Dedifferentiated amniotic fluid mesenchymal stem cell (primary cell): ENCODE measurements at regions not wholly inside any gene's neighbourhood (a gene's known extent, or its start where the extent isn't known, plus 50 kb on each side); places are given as distances from the start of the nearest gene placed in this dataset.
"Not testable (repeated sequence)": the region's sequence is repeated elsewhere in the genome, so short reads cannot be mapped to it uniquely, and the experiment has no call there.

Experiments used
- DNase-seq: peaks from one replicate; pipeline ENCODE4 v3.0.0-alpha.2; 2016; ENCODE audit errors: extremely low spot score

DNA sequence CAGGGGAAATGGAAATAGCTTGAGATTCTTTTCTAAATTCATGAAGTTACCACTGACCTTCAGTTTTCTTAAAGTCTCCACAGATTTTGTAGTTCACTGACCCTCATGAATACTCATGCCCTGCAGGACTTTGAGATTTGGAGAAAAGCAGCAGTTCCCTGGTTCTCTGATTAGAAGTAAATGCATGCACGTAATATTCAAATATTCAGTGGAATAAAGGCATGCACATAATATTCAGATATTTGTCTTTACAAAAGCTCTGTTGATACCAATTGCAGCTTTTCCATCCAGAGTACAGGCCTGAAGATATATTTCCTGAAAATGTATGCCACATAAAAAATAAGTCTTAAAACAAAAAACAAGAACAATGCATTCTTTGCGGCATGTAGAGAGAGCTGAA lies 219.8 kb downstream of the ADCYAP1 start:
- DNase-seq, result no peak

DNA sequence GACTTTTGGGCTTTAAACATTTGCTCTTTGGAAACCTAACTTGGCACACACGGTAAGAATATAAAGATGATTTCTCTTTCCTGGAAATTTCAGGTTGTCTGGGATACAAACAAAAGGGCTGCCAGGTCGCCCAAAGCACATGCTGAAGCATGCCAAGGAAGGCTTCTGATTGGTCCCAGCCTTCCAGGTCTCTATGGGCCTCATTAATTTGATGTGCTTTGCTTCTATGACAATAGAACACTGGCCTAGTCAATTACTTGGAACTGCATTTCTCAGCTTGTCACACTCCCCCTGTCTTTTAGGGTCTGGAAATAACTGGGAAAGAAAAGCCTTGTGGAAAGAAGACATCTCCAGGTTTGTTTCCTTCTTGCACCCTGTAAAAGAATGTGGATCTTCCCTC lies 228.9 kb downstream of the ADCYAP1 start:
- DNase-seq, result no peak

GRCh38 chr18:1147730-1148129 lies 243.1 kb downstream of the ADCYAP1 start:
- no peak for DNase-seq

DNA sequence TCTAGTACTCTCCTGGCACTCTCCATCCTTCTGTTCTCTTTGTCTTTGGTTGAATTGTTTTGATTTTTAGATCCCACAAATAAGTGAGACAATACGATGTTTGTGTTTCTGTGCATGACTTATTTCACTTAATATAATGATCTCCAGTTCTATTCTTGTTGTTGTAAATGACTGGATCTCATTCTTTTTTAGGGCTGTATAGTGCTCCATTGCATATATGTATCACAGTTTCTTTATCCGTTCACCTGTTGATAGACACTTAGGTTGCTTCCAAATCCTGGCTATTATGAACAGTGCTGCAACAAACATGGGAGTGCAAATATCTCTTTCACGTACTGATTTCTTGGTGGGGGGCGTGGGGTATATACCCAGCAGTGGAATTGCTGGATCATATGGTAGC lies 245.0 kb downstream of the ADCYAP1 start:
- DNase-seq, result no peak

DNA sequence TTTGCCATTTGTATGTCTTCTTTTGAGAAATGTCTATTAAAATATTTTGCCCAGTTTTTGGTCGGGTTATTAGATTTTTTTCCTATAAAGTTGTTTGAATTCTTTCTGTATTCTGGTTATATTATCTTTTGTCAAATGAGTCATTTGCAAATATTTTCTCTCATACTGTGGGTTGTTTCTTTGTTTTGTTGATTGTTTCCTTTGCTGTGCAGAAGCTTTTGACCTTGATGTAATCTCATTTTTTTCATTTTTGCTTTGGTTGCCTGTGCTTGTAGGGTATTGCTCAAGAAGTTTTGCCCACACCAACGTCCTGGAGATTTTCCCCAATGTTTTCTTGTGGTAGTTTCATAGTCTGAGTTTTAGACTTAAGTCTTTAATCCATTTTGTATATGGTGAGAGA lies 245.7 kb downstream of the ADCYAP1 start:
- DNase-seq, result no peak

DNA sequence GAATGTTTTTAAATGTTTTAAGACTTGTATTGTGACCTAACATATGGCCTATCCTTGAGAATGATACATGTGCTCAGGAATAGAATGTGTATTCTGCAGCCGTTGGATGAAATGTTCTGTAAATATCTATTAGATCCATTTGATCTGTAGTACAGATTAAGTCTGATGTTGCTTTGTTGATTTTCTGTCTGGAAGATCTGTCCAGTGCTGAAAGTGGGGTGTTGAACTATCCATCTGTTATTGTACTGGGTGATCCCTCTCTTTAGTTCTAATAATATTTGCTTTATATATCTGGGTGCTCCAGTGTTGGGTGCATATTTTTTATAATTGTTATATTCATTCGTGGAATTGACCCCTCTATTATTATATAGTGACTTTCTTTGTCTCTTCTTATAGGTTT lies 248.3 kb downstream of the ADCYAP1 start:
- DNase-seq, result not testable (repeated sequence)

DNA sequence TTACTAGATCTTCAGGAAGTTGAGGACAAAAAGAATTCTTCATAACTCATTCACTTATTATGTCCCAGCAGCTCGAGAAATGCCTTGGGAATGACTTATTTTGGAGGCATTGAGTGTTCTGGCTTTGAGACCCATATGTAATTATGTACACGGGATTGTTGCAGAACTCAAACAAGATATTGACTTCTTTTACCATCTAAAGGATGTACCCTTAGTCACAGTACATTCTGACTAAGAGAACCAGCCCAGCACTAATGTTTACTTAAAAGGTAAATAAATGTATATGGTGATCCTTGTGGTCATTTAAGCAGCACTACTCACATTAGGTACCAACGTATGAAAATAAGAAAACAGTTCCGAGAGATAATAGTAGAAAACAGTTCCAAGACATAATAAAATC lies 268.9 kb downstream of the ADCYAP1 start:
- no peak for DNase-seq

DNA sequence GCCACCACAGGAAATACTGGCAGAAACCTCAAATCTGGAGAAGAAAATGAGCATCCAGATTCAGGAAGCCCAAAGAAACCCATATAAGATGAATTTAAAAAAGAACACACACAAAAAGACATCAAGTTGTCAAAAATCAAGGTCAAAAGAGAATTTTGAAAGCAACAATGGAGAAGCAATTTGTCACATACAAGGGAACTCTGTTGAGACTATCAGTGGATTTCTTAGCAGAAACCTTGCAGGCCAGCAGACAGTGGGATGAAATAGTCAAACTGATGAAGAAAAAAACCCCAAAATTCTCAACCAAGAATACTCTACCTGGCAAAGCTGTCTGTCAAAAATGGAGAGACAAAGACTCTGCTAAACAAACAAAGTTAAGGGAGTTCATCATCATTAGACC lies 272.6 kb downstream of the ADCYAP1 start:
- DNase-seq, result no peak

- DNase-seq, result no peak
Measured at GRCh38 chr18:1191341-1191740, 286.7 kb downstream of the ADCYAP1 start.

- DNase-seq, result no peak
Measured at GRCh38 chr18:1213126-1213525, 308.5 kb downstream of the ADCYAP1 start.

GRCh38 chr18:1222880-1223279 lies 318.2 kb downstream of the ADCYAP1 start:
- DNase-seq, result no peak

GRCh38 chr18:1227025-1227424 lies 322.4 kb downstream of the ADCYAP1 start:
- no peak for DNase-seq

DNA sequence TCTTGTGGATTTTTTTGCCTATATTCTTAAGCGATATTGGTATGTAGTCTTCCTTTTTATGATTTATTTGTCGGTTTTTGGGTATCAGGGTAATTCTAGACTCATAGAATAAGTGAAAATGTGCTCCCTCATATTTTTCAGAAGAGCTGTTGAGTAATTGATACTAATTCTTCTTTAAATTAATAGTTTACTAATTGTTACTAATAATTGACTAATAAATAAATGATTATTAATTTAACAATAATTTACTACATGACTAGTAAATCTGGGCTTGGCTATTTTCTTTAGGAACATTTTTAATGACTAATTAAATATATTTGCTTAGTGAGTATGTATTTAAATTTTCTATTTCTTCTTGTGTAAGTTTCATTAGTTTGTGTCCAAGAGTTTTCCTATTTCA lies 325.0 kb downstream of the ADCYAP1 start:
- no peak for DNase-seq

- no peak for DNase-seq
Measured at GRCh38 chr18:1232867-1233266, 328.2 kb downstream of the ADCYAP1 start.

DNA sequence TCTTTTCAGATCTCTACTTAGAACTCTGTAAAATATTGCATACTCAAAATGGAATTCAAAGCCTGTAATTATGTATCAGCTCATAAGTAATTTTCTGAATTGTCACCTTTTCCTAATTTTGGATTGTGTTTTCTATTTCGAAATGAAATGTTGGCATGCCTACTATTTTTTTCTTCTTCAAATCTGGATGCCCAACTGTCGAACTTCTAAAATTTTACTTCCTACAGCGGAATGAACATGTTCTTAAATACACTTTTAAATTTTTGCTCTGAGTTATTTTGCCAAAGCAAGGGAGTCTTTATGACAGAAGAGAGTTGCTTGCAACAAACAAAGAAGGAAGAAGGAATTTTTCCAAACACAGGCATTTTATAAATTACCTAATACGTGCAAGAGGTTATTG lies 336.0 kb downstream of the ADCYAP1 start:
- DNase-seq, result no peak

DNA sequence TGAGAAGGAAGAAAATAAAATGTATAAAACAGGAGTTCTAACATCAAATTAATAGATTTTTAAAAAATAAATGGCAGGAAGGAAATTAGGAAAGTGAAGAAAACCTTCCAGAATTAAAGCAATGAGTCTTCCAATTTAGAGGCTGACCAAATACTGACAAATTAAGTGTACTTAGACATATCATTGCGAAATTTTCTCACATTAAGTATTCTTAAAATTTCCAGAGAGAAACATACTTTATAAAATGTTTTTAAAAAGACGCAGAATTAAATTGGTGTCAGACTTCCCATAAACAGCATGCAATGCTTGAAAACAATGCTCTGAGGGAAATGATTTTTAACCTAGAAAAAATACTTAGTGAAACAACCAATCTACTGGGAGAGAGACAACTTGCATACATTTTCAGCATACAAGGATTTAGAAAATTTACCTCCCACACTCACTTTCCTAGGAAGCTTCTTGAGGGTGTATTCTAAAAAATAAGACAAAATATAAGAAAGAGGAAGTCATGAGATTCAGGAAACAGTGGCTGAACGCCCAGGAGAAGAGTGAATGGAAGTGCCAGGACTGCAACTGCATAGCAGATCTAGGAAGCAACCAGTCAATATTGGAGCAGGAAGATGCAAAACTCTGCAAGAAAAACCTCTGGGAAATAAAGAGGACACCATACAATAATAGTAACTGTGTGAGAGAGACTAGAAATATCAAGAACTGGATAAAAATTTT lies 339.9 kb downstream of the ADCYAP1 start:
- DNase-seq, result no peak

- DNase-seq, result no peak
Measured at GRCh38 chr18:1246827-1247226, 342.2 kb downstream of the ADCYAP1 start.

- DNase-seq, result no peak
Measured at GRCh38 chr18:1252534-1252933, 347.9 kb downstream of the ADCYAP1 start.

DNA sequence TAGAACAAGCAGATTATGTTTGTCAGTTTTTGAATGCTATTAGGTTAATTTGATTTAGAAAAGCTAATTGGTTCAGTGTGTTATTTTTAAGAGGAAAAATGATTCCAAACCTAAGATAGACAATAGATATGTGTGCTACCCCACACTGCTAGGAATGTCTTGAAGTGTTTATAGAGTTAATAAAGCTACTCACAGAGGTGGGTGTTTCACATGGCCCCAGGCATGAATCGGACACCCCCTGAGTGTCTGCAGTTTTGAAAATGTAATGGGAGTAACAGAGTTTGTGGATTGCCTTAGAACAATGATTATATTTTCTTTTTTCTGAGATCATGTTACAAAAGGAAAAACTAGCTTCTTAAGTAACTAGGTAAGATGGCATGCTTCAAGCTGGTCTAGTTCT lies 348.3 kb downstream of the ADCYAP1 start:
- DNase-seq, result no peak

GRCh38 chr18:1253827-1254226 lies 349.2 kb downstream of the ADCYAP1 start:
- DNase-seq, result no peak

DNA sequence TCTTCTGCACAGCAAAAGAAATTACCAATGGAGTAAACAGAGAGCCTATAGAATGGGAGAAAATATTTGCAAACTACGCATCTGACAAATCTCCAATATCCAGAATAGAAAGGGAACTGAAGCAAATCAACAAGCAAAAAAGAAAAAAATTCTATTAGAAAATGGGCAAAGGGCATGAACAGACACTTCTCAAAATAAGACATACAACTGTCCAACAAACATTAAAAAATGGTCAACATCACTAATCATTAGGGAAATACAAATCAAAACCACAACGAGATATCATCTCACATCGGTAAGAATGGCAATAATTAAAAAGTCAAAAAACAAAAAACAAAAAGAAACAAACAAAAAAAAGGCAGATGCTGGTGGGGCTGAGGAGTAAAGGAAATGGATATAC lies 356.4 kb downstream of the ADCYAP1 start:
- DNase-seq, result no peak

DNA sequence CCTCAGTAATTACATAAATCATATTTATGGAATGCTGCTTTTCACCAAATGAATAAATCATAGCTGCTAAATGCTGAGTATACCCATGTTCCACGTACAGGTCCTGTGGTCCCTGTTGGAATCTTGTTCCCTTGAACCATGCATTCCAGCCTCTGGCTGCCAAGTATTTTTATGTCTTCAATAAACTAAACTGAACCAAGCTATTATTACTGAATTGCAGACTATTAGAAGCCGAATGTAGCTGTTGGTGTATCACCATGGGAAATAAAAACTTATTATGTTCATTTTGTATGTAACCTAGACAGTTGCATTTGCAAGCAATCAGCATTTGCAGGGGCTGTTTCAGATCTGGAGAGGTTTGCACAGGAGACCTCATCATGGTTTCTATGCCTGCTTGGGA lies 362.4 kb downstream of the ADCYAP1 start:
- no peak for DNase-seq

DNA sequence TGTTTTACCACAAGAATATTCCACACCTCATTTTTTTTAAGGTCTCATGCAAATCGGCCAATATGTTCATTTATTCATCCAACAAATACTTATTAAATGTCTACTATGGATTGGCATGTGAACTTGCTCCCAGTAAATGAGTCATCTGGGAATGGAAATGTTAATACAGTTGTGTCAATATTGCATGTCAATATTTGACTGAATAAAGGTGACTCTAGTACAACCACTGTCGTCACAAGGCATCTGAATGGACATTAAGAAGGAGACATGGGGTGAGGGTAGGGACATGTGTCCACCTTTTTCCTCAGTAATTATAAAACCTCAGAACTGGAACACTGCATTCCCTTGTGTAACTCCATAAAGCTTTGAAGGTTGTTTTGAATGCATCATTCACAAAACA lies 365.4 kb downstream of the ADCYAP1 start:
- no peak for DNase-seq

DNA sequence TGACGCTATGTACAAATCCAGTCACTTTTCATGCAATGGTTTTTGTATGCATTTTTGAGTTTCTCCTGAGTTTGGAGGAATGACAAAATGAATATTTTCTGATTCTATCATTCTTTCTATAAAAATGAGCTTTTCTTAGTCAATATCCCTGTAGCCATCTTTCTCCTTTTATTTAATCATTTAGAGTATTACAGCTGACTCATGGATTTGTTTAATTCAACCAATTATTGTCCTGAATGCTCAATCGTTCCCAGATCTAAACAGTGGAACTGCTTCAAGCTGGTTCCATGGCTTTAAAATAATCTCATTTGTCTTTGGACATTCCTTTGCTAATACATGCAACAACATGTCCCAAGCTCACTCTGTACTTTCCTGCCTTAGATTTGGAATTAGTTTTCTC lies 368.8 kb downstream of the ADCYAP1 start:
- no peak for DNase-seq
